SK-N-SH (cell line): ENCODE measurements at regions not wholly inside any gene's neighbourhood (a gene's known extent, or its start where the extent isn't known, plus 50 kb on each side); places are given as distances from the start of the nearest gene placed in this dataset.

Source experiments
- CTCF ChIA-PET: fragments of 300-600, 350-600 bp; formaldehyde crosslinking; extraction: SDS; loops from one replicate; lab custom pipeline; 2021; lab: Yijun Ruan, JAX
- POLR2A ChIA-PET: fragments of 350-600 bp; sonication (Branson Sonifier 250); formaldehyde crosslinking; extraction: SDS; loops from one replicate; lab custom pipeline; 2020; ENCODE audit warnings: antibody characterized with exemption, inconsistent platforms; lab: Yijun Ruan, JAX
- DNase-seq: peaks from one replicate; pipeline ENCODE4 v3.0.0; 2012
- H2AFZ ChIP-seq: fragments of 200-600 bp; sonication (generic); 2 replicates; pipeline ENCODE4 v1.8.1; 2016; ENCODE audit warnings: antibody characterized with exemption, mild to moderate bottlenecking, low read depth
- H3F3A ChIP-seq: fragments of 200-600 bp; sonication (generic); replicated peaks from 2 replicates; pipeline ENCODE3; 2016; ENCODE audit warnings: antibody characterized with exemption, mild to moderate bottlenecking; ENCODE audit not compliant: insufficient read depth
- H3K27ac ChIP-seq, 2 experiments: fragments of 200-500 bp in 1 of 2; fragments of 200-600 bp in 1 of 2; sonication (Bioruptor generic) in 1 of 2; sonication (generic), shearing (Covaris generic) in 1 of 2; 2 replicates each; pipeline versions ENCODE4 v1.5.1 to v1.6.1; 2014 to 2016; ENCODE audit warnings: low read depth in 2 of 2, inconsistent platforms in 1 of 2, low read length in 1 of 2, mild to moderate bottlenecking in 1 of 2, mixed read lengths in 1 of 2
- H3K27me3 ChIP-seq: fragments of 200-600 bp; sonication (generic), shearing (Covaris generic); 2 replicates; pipeline ENCODE4 v1.6.1; 2016; ENCODE audit warnings: mixed run types; ENCODE audit not compliant: insufficient read depth
- H3K36me3 ChIP-seq, 2 experiments: fragments of 200-500 bp in 1 of 2; fragments of 200-600 bp in 1 of 2; sonication (Bioruptor generic) in 1 of 2; sonication (generic) in 1 of 2; replicated peaks in 1 of 2; 2 replicates each; pipeline versions ENCODE3 to v1.5.1; 2014 to 2016; ENCODE audit warnings: low read length in 1 of 2, mild to moderate bottlenecking in 1 of 2; ENCODE audit not compliant: insufficient read depth in 2 of 2, control insufficient read depth in 1 of 2
- H3K4me1 ChIP-seq, 2 experiments: fragments of 200-500 bp in 1 of 2; fragments of 200-600 bp in 1 of 2; sonication (Bioruptor generic) in 1 of 2; sonication (generic), shearing (Covaris generic) in 1 of 2; 2 replicates each; pipeline versions ENCODE4 v1.5.1 to v1.6.1; 2014 to 2016; ENCODE audit warnings: low read depth in 1 of 2, low read length in 1 of 2, mixed run types in 1 of 2; ENCODE audit not compliant: insufficient read depth in 2 of 2, control insufficient read depth in 1 of 2
- H3K4me2 ChIP-seq: fragments of 200-600 bp; sonication (generic), shearing (Covaris generic); 2 replicates; pipeline ENCODE4 v1.6.1; 2017; ENCODE audit warnings: mixed run types
- H3K4me3 ChIP-seq, 2 experiments: fragments of 200-500 bp in 1 of 2; fragments of 200-600 bp in 1 of 2; sonication (Bioruptor generic) in 1 of 2; sonication (generic), shearing (Covaris generic) in 1 of 2; 2 replicates each; pipeline versions ENCODE4 v1.5.1 to v1.8.1; 2014 to 2016; ENCODE audit warnings: low read depth in 2 of 2, inconsistent platforms in 1 of 2, low read length in 1 of 2, mild to moderate bottlenecking in 1 of 2, mixed read lengths in 1 of 2, moderate library complexity in 1 of 2
- H3K79me2 ChIP-seq: fragments of 200-600 bp; sonication (generic); 2 replicates; pipeline ENCODE4 v1.8.1; 2017; ENCODE audit warnings: mild to moderate bottlenecking; ENCODE audit not compliant: insufficient read depth
- H3K9ac ChIP-seq: fragments of 200-600 bp; sonication (generic); 2 replicates; pipeline ENCODE4 v1.6.1; 2017; ENCODE audit warnings: mixed run types
- H3K9me2 ChIP-seq: fragments of 200-600 bp; sonication (generic); 2 replicates; pipeline ENCODE4 v1.6.1; 2017; ENCODE audit warnings: mixed run types
- H3K9me3 ChIP-seq: fragments of 200-600 bp; sonication (generic); 2 replicates; pipeline ENCODE4 v1.6.1; 2017; ENCODE audit warnings: mixed run types, mild to moderate bottlenecking, moderate library complexity
- H4K20me1 ChIP-seq: fragments of 200-600 bp; sonication (generic); 2 replicates; pipeline ENCODE4 v1.6.1; 2017; ENCODE audit warnings: mild to moderate bottlenecking, mixed run types; ENCODE audit not compliant: insufficient read depth
- CHD2 ChIP-seq: fragments of 150-350 bp; IDR thresholded peaks from 2 replicates; pipeline ENCODE4 v1.6.1; 2018; ENCODE audit warnings: low read length; ENCODE audit not compliant: partially characterized antibody
- ELF1 ChIP-seq: IDR thresholded peaks from 2 replicates; pipeline ENCODE4 v1.4.0; 2012
- EP300 ChIP-seq, 2 experiments: IDR thresholded peaks; 2 replicates each; pipeline versions ENCODE4 v1.4.0 to v1.6.1; 2012; ENCODE audit warnings: borderline replicate concordance in 1 of 2, low read depth in 1 of 2, low read length in 1 of 2
- EZH2phosphoT487 ChIP-seq: fragments of 200-600 bp; sonication (generic); IDR thresholded peaks from 2 replicates; pipeline ENCODE4 v1.6.1; 2017; ENCODE audit warnings: low read depth, mixed run types, mild to moderate bottlenecking, antibody characterized with exemption, moderate library complexity, borderline replicate concordance
- FOSL2 ChIP-seq: IDR thresholded peaks from 2 replicates; pipeline ENCODE4 v1.4.0; 2012; ENCODE audit warnings: low read depth, mild to moderate bottlenecking, moderate library complexity, borderline replicate concordance
- GABPA ChIP-seq: IDR thresholded peaks from 2 replicates; pipeline ENCODE4 v1.4.0; 2012; ENCODE audit warnings: low read depth, mild to moderate bottlenecking
- IRF3 ChIP-seq: fragments of 150-350 bp; IDR thresholded peaks from 2 replicates; pipeline ENCODE4 v1.6.1; 2016; ENCODE audit warnings: mild to moderate bottlenecking, low read depth, low read length
- MXI1 ChIP-seq: IDR thresholded peaks from 2 replicates; pipeline ENCODE4 v1.6.1; 2012; ENCODE audit warnings: mild to moderate bottlenecking, low read depth, low read length, improper control_type of control experiment
- POLR2AphosphoS5 ChIP-seq: IDR thresholded peaks from 2 replicates; pipeline ENCODE4 v1.6.1; 2012; ENCODE audit warnings: low read depth, low read length
- RCOR1 ChIP-seq: fragments of 150-350 bp; IDR thresholded peaks from 2 replicates; pipeline ENCODE4 v1.6.1; 2017; ENCODE audit warnings: antibody characterized with exemption, low read length
- REST ChIP-seq: IDR thresholded peaks from 2 replicates; pipeline ENCODE4 v1.6.1; 2012; ENCODE audit warnings: mild to moderate bottlenecking, low read depth, low read length, moderate library complexity
- RFX5 ChIP-seq: IDR thresholded peaks from 2 replicates; pipeline ENCODE4 v1.6.1; 2012; ENCODE audit warnings: mild to moderate bottlenecking, improper control_type of control experiment, low read length
- RXRA ChIP-seq: IDR thresholded peaks from 2 replicates; pipeline ENCODE4 v1.4.0; 2012; ENCODE audit warnings: low read depth, mild to moderate bottlenecking, borderline replicate concordance
- TEAD4 ChIP-seq: IDR thresholded peaks from 2 replicates; pipeline ENCODE4 v1.4.0; 2012; ENCODE audit warnings: mild to moderate bottlenecking, borderline replicate concordance; ENCODE audit not compliant: insufficient read depth
- USF1 ChIP-seq: IDR thresholded peaks from 2 replicates; pipeline ENCODE4 v1.4.0; 2012; ENCODE audit warnings: low read depth, borderline replicate concordance
- USF2 ChIP-seq: fragments of 150-350 bp; IDR thresholded peaks from 2 replicates; pipeline ENCODE4 v1.6.1; 2017; ENCODE audit warnings: antibody characterized with exemption, low read length, low read depth, borderline replicate concordance
- ZBTB33 ChIP-seq: IDR thresholded peaks from 2 replicates; pipeline ENCODE4 v1.4.0; 2012; ENCODE audit warnings: low read depth, borderline replicate concordance
- WGBS: methylation state at CpG from one replicate; pipeline ENCODE4 v1.1.6; 2017; ENCODE audit warnings: low lambda C conversion rate; 5-methylcytosine and 5-hydroxymethylcytosine counted together
- TF ChIP-seq, protein P1 (sequence below): fragments of 200-600 bp; sonication (generic); IDR thresholded peaks from 2 replicates; pipeline ENCODE4 v1.6.1; 2017; ENCODE audit warnings: antibody characterized with exemption, mild to moderate bottlenecking, moderate library complexity
- TF ChIP-seq, protein P2 (sequence below): IDR thresholded peaks from 2 replicates; pipeline ENCODE4 v1.4.0; 2012; ENCODE audit warnings: low read depth

GRCh38 chr10:121681997-121682687, 83.9 kb upstream of the FGFR2 start:
- no peak overlapping the region for H3K4me3 ChIP-seq
- DNase-seq = no peak
- H3K27ac ChIP-seq = no peak overlapping the region
- H4K20me1 ChIP-seq = no peaks in the 10 kb centered on the region
- no peaks in the 10 kb centered on the region for H3K36me3 ChIP-seq
- CTCF ChIA-PET = interaction anchor here (0.7 to 2.3 kb wide), 6 partner anchors 11 to 73 kb away, joined by 3 to 10 read pairs (median 6); no protein-coding TSS in a partner anchor
- H3K9me3 ChIP-seq = 0 out of 2 replicates have a peak, but pooled peaks cover 3% of the 10 kb centered on the region
- POLR2A ChIA-PET = interaction anchor here (2.0 kb wide), 1 partner anchor 13 kb away, joined by 5 read pairs; no protein-coding TSS in a partner anchor
- no peaks in the 10 kb centered on the region for H3F3A ChIP-seq
- H3K4me1 ChIP-seq = peaks cover 0 to 16% of the 10 kb centered on the region in 2 experiments; a peak in 2 of 4 replicates
- no peak overlapping the region for H3K9ac ChIP-seq
- H3K27me3 ChIP-seq = no peaks in the 10 kb centered on the region
- H3K4me2 ChIP-seq = no peak overlapping the region
- no peaks in the 10 kb centered on the region for H3K9me2 ChIP-seq
- TF ChIP-seq RCOR1 (no peak), POLR2AphosphoS5 (no peak), USF2 (no peak), FOSL2 (no peak), CHD2 (no peak), EP300 (IDR thresholded peaks at IDR 0.05; ENCODE audit: borderline replicate concordance in 1 of 2, low read depth in 1 of 2, low read length in 1 of 2) (no peak), RXRA (no peak), REST (no peak), MXI1 (no peak), RFX5 (no peak), TEAD4 (no peak), IRF3 (no peak), ELF1 (no peak), USF1 (no peak), GABPA (no peak), EZH2phosphoT487 (no peak), ZBTB33 (no peak)
- TF ChIP-seq, protein P1, sequence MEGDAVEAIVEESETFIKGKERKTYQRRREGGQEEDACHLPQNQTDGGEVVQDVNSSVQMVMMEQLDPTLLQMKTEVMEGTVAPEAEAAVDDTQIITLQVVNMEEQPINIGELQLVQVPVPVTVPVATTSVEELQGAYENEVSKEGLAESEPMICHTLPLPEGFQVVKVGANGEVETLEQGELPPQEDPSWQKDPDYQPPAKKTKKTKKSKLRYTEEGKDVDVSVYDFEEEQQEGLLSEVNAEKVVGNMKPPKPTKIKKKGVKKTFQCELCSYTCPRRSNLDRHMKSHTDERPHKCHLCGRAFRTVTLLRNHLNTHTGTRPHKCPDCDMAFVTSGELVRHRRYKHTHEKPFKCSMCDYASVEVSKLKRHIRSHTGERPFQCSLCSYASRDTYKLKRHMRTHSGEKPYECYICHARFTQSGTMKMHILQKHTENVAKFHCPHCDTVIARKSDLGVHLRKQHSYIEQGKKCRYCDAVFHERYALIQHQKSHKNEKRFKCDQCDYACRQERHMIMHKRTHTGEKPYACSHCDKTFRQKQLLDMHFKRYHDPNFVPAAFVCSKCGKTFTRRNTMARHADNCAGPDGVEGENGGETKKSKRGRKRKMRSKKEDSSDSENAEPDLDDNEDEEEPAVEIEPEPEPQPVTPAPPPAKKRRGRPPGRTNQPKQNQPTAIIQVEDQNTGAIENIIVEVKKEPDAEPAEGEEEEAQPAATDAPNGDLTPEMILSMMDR = no peak
- TF ChIP-seq, protein P2, sequence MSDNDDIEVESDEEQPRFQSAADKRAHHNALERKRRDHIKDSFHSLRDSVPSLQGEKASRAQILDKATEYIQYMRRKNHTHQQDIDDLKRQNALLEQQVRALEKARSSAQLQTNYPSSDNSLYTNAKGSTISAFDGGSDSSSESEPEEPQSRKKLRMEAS = no peak
- no peak overlapping the region for H2AFZ ChIP-seq
- H3K79me2 ChIP-seq = no peaks in the 10 kb centered on the region
- WGBS = 66% methylated on average over 24 of the region's 24 CpGs
